ENCODE measurements at regions not wholly inside any gene's neighbourhood (a gene's known extent, or its start where the extent isn't known, plus 50 kb on each side); places are given as distances from the start of the nearest gene placed in this dataset.

GRCh38 chr10:71042699-71043098, 154.3 kb upstream of the PCBD1 start:
- ATAC-seq (no peak), DNase-seq (ENCODE audit: low spot score) (no peak)

DNA sequence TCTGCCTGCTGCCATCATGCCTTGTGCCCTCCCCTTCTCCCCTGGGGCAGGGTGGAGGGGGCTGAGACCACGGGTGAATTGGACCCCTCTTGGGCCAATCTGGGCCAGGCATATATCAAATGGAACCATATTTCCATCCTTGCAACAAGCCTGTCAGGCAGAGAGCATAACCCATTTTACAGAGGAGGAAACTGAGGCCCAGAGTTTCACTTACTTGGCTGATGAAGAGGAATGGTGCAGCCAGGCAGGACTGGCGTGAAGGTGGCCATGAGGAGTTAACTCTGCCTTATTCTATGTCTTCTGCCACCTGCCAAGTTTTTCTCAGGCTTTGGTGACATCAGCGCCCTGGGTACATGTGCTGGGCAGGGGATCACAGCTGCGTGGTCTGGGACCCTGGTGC, 155.5 kb upstream of the PCBD1 start:
- no peak for DNase-seq (ENCODE audit: low spot score)
- no peak for ATAC-seq

DNA sequence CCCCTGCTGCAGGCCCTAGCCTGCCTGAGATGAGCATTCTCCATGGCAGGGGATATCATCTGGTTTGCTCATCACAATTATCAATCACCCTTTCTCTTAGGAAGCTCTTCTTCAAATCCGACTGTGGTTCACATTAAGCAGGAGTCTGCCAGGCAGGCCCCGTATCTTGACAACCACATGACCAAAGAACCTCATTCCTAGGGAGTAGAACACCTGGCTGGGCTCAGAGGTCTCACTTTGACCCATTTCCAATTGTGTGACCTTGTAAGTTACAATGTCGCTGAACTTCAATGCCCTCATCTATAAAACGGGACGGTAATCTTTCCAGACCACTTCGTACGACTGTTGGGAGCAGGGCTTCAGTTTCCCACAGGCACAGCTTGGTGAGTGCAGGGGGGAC, 156.4 kb upstream of the PCBD1 start:
- ATAC-seq = no peak
- no peak for DNase-seq (ENCODE audit: low spot score)

DNA sequence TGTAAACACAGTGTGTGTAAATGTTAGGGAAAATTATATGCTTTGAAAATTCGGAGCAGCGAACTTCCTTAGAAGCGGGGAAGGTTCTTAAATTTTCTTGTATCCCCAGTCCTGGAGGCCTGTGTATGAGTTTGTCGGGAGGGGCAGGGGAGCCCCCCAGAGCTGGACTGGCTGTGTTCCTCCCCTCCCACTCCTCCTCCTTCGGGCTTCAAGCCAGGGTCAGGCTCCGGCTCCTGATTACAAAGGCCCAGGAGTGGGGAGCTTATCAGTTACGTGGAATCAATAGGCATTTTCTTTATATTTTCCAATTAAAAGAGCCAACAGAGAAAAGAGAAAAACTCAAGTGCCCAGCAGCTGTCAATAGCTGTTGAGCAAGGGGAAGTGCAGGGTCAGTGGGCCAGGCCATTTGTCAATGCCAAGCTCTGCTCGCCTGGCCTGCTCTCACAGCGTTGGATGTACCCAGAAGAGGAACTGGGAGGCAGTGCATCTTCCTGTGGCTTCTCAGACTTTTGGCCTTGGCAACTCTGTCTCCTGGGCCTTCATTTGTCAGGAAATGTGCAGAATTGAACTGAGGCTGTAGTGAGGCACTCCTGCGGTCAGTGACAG, 156.9 kb upstream of the PCBD1 start:
- ATAC-seq (peak; percentile 23), DNase-seq (ENCODE audit: low spot score) (no peak)

- ATAC-seq (no peak), DNase-seq (ENCODE audit: low spot score) (no peak)
These were observed 157.6 kb upstream of the PCBD1 start for GRCh38 chr10:71045936-71046335.

DNA sequence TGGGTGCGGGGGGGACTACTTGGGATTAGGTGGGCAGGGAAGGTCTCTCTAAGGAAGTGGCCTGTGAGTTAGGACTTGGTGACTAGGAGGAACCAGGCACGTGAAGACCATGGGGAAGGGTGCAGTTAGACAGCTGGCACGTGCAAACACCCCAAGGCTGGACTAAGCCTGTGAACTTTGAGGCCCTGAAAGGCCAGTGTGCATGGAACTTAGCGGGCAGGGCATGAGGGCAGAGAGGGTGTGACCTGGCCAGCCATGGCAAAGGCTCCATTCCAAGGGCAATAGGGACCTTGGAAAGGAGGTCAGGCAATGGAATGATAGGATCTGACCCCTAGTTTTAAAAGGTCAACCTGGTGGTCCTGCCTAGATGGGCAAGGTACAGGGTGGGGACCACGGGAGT, 158.4 kb upstream of the PCBD1 start:
- ATAC-seq (peak; percentile 33), DNase-seq (ENCODE audit: low spot score) (no peak)

DNA sequence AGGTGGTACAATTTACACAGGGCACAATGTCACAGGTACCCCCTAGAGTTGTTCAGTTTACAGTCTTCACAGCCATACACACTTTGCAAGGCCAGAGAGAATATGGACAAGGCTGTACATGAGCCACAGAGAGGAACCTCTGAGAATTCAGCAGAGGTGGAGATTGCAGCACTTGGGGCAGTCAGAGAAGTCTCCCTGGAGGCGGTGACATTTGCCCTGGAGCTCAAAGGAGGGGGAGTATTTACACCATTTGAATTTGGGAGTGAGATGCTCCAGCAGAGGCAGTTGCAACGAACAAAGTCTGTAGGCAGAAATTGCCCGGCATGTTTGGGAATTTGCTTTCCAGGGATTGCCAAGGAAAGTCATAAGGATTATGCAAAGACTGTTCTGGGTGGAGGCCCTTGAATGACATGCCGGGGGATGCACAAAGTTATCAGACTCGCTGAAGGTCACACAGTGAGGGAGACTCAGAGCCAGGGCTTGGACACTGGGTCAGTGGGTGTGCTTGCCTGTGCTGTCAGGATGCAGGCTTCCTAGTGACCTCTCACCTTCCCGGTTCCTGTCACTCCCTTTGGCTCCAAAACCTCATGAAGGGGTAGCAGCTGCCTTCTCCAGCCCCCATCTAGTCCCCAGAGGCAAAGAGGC, 160.7 kb upstream of the PCBD1 start:
- DNase-seq (ENCODE audit: low spot score) (no peak), ATAC-seq (no peak)

DNA sequence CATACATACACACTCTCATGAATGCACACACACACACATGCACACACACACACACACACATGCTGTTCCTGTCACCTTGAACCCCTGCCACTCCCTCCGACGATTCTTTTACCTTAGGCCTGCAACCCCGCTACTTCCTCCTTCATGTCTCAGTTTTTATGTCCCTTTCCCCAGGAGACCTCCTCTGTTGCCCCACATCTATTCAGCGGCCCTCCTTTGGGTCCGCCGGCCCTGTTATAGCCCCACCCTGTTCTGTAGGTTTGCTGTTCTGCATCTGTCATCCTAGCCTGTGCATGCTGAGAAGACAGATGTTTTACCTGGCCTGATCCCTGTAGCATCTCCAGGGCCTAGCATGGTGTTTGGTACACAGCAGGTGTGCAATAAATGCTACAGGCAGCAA, 161.6 kb upstream of the PCBD1 start:
- ATAC-seq = no peak
- no peak for DNase-seq (ENCODE audit: low spot score)

GRCh38 chr10:71052076-71052660, 160.2 kb upstream of the UNC5B start:
- ATAC-seq = no peak
- DNase-seq (ENCODE audit: low spot score) = no peak

DNA sequence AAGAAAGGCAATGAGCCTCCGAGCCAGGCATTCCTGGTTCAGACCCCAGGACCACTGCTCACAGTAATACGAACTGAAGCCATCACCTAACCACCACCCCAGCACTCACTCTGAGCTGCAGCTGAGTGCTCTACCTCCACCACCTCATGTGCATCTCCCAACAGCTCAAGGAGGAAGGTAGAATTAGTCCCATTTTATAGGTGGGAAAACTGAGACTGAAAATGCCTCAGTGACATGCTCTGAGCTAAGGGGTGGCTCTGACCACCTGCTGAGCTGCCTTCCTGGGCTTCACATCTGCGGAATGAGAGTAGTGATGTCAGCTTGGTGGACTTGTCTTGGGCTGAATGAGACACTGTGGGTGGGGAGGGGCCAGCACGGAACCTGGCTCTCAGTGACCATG, 159.7 kb upstream of the UNC5B start:
- DNase-seq (ENCODE audit: low spot score) = no peak

DNA sequence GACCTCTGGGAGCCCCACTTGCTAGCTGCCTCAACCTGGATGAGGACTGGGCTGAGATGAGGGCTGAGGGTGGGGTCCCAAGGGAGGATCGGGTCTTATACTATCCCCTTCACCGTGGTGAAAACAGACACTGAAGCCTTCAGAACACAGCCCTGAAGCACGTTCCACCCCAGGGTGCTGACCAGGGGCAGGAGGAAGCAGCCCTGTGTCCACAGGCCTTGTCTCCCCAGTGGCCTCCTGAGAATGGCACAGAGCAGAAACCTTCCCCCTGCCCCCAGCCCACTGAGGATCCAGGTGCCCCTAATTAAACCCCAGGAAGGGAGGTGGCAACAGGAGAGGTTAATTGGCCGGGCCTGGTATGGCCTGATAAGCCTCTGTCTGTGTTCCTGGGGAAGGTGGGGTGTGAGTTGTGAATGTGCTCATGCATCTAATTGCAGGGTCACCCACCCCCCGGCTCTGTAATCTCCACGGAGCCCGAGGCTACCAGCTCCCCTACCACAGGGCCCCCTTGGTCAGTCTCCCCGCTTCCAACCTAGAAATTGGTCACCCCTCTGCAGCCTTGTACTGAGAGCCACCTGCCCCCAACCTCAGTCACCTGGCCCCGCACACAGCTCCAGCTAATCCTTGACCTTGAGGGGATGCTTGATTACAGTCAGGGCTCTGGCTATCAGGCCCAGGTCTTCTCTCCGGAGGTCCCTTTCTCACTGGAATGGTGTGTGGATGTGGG, 159.0 kb upstream of the UNC5B start:
- DNase-seq (ENCODE audit: low spot score) (no peak), ATAC-seq (no peak)

More for the DNA sequence above, 159.7 kb upstream of the UNC5B start:
- no peak for ATAC-seq

GRCh38 chr10:71058308-71058707, 154.1 kb upstream of the UNC5B start:
- no peak for DNase-seq (ENCODE audit: low spot score)
- no peak for ATAC-seq

GRCh38 chr10:71059054-71059818, 153.1 kb upstream of the UNC5B start:
- DNase-seq (ENCODE audit: low spot score) = no peak
- ATAC-seq = no peak

DNA sequence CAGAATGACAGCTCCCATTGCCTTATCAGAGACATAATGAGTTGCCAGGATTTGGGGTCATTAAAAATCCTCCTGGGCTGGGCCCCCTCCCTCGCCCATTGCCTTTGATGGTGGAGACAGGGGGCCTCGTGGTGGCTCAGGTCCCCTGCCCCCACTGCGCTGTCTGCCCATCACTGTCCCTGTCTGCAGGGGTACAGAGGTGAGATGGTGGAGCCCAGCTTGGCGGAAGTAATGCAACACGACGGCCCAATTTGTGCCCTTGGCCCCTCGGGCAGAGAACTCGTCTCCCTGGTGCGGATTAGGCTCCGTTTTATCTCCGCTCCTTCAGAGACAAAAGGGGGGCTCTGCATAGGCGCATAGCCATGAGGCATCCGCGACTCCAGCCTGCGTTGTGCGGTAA, 152.4 kb upstream of the UNC5B start:
- no peak for DNase-seq (ENCODE audit: low spot score)
- no peak for ATAC-seq

- ATAC-seq = no peak
- DNase-seq (ENCODE audit: low spot score) = no peak
These were observed 151.6 kb upstream of the UNC5B start for GRCh38 chr10:71060476-71061426.

GRCh38 chr10:71061472-71061871, 150.9 kb upstream of the UNC5B start:
- ATAC-seq (no peak), DNase-seq (ENCODE audit: low spot score) (no peak)

DNA sequence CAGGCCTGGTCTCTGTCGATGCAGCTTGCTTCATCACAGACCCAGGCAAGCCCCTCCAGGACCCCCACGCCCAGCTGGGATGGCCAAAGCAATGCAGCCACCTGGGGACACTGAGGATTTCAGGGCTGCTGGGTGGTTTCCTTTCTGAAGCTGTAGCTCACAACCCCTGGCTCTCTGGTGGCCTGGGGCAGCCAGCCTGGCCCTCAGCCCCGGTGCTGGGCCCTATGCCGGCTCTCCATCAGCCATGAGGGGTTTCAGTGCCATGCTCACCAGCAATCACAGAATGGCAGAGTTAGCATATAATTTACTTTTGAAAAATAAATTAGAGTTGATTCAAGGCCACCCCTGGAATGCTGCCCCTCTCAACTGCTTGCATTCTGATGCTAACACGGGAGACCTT, 150.2 kb upstream of the UNC5B start:
- ATAC-seq (no peak), DNase-seq (ENCODE audit: low spot score) (no peak)

GRCh38 chr10:71063401-71063800, 149.0 kb upstream of the UNC5B start:
- no peak for DNase-seq (ENCODE audit: low spot score)
- ATAC-seq = no peak

DNA sequence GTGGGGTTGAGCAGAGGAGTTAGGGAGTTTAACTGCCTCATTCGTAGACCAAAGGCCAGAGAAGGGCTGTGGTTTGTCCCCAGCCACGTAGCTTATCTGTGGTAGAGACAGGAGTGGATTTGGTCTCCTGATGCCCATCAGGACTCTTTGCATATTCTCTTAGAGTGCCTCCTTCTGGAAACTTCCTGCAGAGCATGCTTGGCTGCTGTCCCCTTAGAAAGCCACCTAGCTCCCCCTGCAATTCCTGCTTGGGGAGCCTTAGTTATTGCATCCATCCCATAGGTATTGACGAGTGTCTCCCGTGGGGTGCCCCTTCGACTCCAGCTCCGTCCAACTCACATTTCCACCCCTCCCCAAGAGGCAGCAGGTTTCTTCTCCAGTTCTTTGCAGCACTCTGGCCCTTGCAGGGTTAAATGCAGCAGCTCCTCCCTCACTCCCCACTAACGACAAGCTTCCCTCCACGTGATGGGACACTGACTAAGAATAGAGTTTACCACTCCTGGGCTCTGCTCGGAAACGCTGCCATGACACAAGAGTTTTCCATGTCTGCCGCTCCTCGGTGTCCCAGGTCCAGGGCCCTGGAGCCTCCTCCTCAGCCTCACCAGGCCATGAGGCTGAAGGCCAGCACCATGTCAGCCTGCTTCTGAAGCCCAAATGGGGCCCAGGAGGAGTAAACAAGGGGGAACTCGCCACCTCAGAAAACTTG, 147.8 kb upstream of the UNC5B start:
- ATAC-seq (no peak), DNase-seq (ENCODE audit: low spot score) (no peak)

GRCh38 chr10:71065659-71066058, 146.7 kb upstream of the UNC5B start:
- ATAC-seq = no peak
- DNase-seq (ENCODE audit: low spot score) = no peak
